ENCODE measurements at regions not wholly inside any gene's neighbourhood (a gene's known extent, or its start where the extent isn't known, plus 50 kb on each side); places are given as distances from the start of the nearest gene placed in this dataset.

- no peaks in the 10 kb centered on the region for H4K20me1 ChIP-seq (replicated peaks; ENCODE audit: control insufficient read depth, extremely low read depth, insufficient read depth, low read length)
- no peak overlapping the region for H3K4me3 ChIP-seq (replicated peaks in 1 of 3; ENCODE audit: insufficient read depth in 1 of 3, low read depth in 1 of 3, low read length in 3 of 3)
- CTCF ChIA-PET = no interaction called here
- FAIRE-seq = no peak
- no peak overlapping the region for H3K9ac ChIP-seq (replicated peaks; ENCODE audit: extremely low read depth, insufficient read depth, low read length)
- POLR2A ChIA-PET = no interaction called here
- H3K9me3 ChIP-seq (replicated peaks; ENCODE audit: control insufficient read depth, insufficient read depth, low read length) = peaks cover 1% of the 10 kb centered on the region
- H3K4me1 ChIP-seq (ENCODE audit: control insufficient read depth, extremely low read depth, insufficient read depth, low read length) = no peaks in the 10 kb centered on the region
- intact Hi-C loops (cut with micrococcal nuclease) (no loop called here), dilution Hi-C loops (cut with MboI; ENCODE audit: extremely low pct_ligation_motif_present, low sequenced_read_pairs) (no loop called here)
- H3K4me2 ChIP-seq (ENCODE audit: insufficient read depth, low read length) = no peak overlapping the region
- no peak overlapping the region for H2AFZ ChIP-seq (ENCODE audit: low read depth, low read length)
- BruUV-seq (replicated peaks) = no TSS peak
- H3K27ac ChIP-seq (ENCODE audit: insufficient read depth, low read depth, low read length) = no peak overlapping the region
- no peaks in the 10 kb centered on the region for H3K27me3 ChIP-seq (ENCODE audit: control insufficient read depth in 2 of 2, insufficient read depth in 2 of 2, low read length in 2 of 2)
- no peak for DNase-seq (ENCODE audit: low read depth, low spot score)
- no peaks in the 10 kb centered on the region for H3K36me3 ChIP-seq (ENCODE audit: control insufficient read depth in 2 of 2, extremely low read depth in 1 of 2, insufficient read depth in 2 of 2, low read length in 2 of 2)
- TF ChIP-seq GATA2 (IDR thresholded peaks at IDR 0.05; ENCODE audit: insufficient read depth, insufficient read length, low read depth, low read length) (no peak), POLR2AphosphoS5 (IDR thresholded peaks at IDR 0.05; ENCODE audit: insufficient read depth, low read depth, low read length) (no peak), MYC (IDR thresholded peaks at IDR 0.05; ENCODE audit: low read depth, low read length) (no peak), FOS (IDR thresholded peaks at IDR 0.05; ENCODE audit: borderline replicate concordance, insufficient read depth, low read length) (no peak), POLR2A (IDR thresholded peaks at IDR 0.05; ENCODE audit: low read depth, low read length) (no peak), MAX (IDR thresholded peaks at IDR 0.05; ENCODE audit: insufficient read depth, insufficient read length) (no peak), EZH2 (IDR thresholded peaks at IDR 0.05; ENCODE audit: borderline replicate concordance, low read depth, low read length, severe bottlenecking) (no peak), JUN (IDR thresholded peaks at IDR 0.05; ENCODE audit: borderline replicate concordance, insufficient read depth, insufficient read length, low read depth) (no peak)
- TF ChIP-seq, protein P1, sequence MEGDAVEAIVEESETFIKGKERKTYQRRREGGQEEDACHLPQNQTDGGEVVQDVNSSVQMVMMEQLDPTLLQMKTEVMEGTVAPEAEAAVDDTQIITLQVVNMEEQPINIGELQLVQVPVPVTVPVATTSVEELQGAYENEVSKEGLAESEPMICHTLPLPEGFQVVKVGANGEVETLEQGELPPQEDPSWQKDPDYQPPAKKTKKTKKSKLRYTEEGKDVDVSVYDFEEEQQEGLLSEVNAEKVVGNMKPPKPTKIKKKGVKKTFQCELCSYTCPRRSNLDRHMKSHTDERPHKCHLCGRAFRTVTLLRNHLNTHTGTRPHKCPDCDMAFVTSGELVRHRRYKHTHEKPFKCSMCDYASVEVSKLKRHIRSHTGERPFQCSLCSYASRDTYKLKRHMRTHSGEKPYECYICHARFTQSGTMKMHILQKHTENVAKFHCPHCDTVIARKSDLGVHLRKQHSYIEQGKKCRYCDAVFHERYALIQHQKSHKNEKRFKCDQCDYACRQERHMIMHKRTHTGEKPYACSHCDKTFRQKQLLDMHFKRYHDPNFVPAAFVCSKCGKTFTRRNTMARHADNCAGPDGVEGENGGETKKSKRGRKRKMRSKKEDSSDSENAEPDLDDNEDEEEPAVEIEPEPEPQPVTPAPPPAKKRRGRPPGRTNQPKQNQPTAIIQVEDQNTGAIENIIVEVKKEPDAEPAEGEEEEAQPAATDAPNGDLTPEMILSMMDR (IDR thresholded peaks at IDR 0.05; ENCODE audit: extremely low read depth in 1 of 2, insufficient read depth in 1 of 2, low read depth in 1 of 2, low read length in 2 of 2) = no peak
- H3K9me1 ChIP-seq (replicated peaks; ENCODE audit: control insufficient read depth, extremely low read depth, insufficient read depth, low read length) = no peaks in the 10 kb centered on the region
- H3K79me2 ChIP-seq (ENCODE audit: control insufficient read depth, insufficient read depth, low read length) = no peaks in the 10 kb centered on the region
These were observed 65.4 kb upstream of the HDAC4 start for GRCh38 chr2:239466061-239466754.
